ENCODE measurements at regions not wholly inside any gene's neighbourhood (a gene's known extent, or its start where the extent isn't known, plus 50 kb on each side); places are given as distances from the start of the nearest gene placed in this dataset.

DNA sequence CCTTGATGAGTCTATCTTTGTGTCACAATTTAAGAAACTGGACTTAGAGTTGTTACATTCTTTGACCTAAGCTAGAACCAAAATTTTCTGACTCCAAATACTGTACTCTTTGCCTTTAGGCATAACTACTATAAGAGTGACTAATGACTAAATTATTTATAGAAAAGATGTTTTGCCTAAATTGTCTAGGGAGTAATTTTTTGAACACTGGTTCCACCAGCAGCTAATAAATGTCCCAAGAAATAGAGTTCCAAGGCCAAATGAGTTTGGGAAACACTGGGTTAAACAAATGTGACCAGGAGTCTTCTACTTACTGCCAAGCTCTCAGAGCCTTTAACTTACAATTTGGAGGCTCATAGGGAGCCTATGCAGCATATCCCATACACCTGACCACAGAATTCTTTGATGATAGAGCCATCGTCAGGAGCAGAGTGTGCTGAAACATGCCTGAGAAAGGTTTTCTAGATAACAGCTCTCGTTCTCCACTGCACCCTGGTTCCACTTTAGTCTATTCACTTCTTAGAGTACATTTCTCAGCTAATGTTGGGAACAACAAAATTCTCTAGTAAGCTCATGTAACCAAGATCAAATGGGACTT is 215.9 kb upstream of the HMGA2 start:
- TF ChIP-seq POLR2A (IDR thresholded peaks at IDR 0.05; ENCODE audit: extremely low read depth, insufficient read length): no peak
- no peak for TF ChIP-seq CTCF (IDR thresholded peaks at IDR 0.05; ENCODE audit: low read depth, low read length)
- TF ChIP-seq MAX (IDR thresholded peaks at IDR 0.05; ENCODE audit: low read depth, low read length): no peak
